HepG2 (cell line): ENCODE measurements at regions not wholly inside any gene's neighbourhood (a gene's known extent, or its start where the extent isn't known, plus 50 kb on each side); places are given as distances from the start of the nearest gene placed in this dataset.

Experiments used
- ATAC-seq: fragments of 200-7000 bp; cut with Tn5 transposase; 3 replicates; pipeline ENCODE4 v1.9.1; 2020; ENCODE audit warnings: mild to moderate bottlenecking, moderate library complexity
- BruUV-seq: library from RNA; stranded (reverse); fragments of 400-500 nt; replicated peaks from 2 replicates; lab custom pipeline; 2021; lab: Mats Ljungman, UMichigan
- CTCF ChIA-PET: fragments of 300-600 bp; formaldehyde crosslinking; extraction: SDS; loops from one replicate; lab custom pipeline; 2021; ENCODE audit warnings: low total read pairs, inconsistent platforms, low intra/inter-chr PET ratio; lab: Yijun Ruan, JAX
- POLR2A ChIA-PET: fragments of 350-600 bp; sonication (Branson Sonifier 250); formaldehyde crosslinking; loops from one replicate; lab custom pipeline; 2020; ENCODE audit warnings: antibody characterized with exemption, inconsistent platforms; lab: Yijun Ruan, JAX
- DNase-seq: peaks from one replicate; pipeline ENCODE4 v3.0.0-alpha.2; 2015; ENCODE audit warnings: low spot score
- FAIRE-seq: peaks from 3 replicates; lab custom pipeline; 2011; peaks lifted over from hg19 to GRCh38; lab: Jason Lieb, UNC
- H2AFZ ChIP-seq: one replicate; pipeline ENCODE4 v1.6.1; 2011; ENCODE audit warnings: low read length, inconsistent platforms
- H3K27ac ChIP-seq: fragments of 300-600 bp; 3 replicates; pipeline ENCODE4 v1.8.0; 2011; ENCODE audit warnings: mixed run types, mild to moderate bottlenecking, mixed read lengths, low read length, inconsistent platforms; ENCODE audit not compliant: insufficient read depth; ENCODE audit errors: extremely low read length
- H3K27me3 ChIP-seq, 2 experiments: fragments of 200-600 bp in 1 of 2; 2 replicates in 1 of 2; 3 replicates in 1 of 2; pipeline versions ENCODE4 v1.6.0 to v1.8.0; 2011; ENCODE audit warnings: low read length in 2 of 2, mild to moderate bottlenecking in 2 of 2, moderate library complexity in 2 of 2, inconsistent platforms in 1 of 2; ENCODE audit not compliant: insufficient read depth in 2 of 2, control insufficient read depth in 1 of 2
- H3K36me3 ChIP-seq, 2 experiments: fragments of 200-600 bp in 1 of 2; replicated peaks in 1 of 2; 2 replicates in 1 of 2; 3 replicates in 1 of 2; pipeline versions ENCODE4 v1.5.1 to v1.8.0; 2011; ENCODE audit warnings: low read length in 2 of 2, inconsistent platforms in 1 of 2; ENCODE audit not compliant: insufficient read depth in 2 of 2, control insufficient read depth in 1 of 2
- H3K4me1 ChIP-seq: 2 replicates; pipeline ENCODE4 v1.5.1; 2012; ENCODE audit warnings: low read length, inconsistent platforms; ENCODE audit not compliant: insufficient read depth
- H3K4me2 ChIP-seq: 2 replicates; pipeline ENCODE4 v1.6.0; 2011; ENCODE audit warnings: low read depth, low read length, inconsistent platforms
- H3K4me3 ChIP-seq, 3 experiments: fragments of 200-600 bp in 1 of 3; sonication (generic), shearing (Covaris generic) in 1 of 3; replicated peaks in 1 of 3; 2 replicates each; pipeline ENCODE4 v1.5.1; 2011 to 2016; ENCODE audit warnings: low read length in 3 of 3, inconsistent platforms in 2 of 3, low read depth in 2 of 3, mild to moderate bottlenecking in 2 of 3, control low read depth in 1 of 3, mixed read lengths in 1 of 3; ENCODE audit not compliant: insufficient read depth in 1 of 3
- H3K79me2 ChIP-seq: one replicate; pipeline ENCODE4 v1.6.1; 2011; ENCODE audit warnings: low read length, inconsistent platforms; ENCODE audit not compliant: insufficient read depth
- H3K9ac ChIP-seq: 2 replicates; pipeline ENCODE4 v1.6.0; 2011; ENCODE audit warnings: mild to moderate bottlenecking, low read depth, low read length, inconsistent platforms; ENCODE audit not compliant: insufficient read depth
- H3K9me3 ChIP-seq: 2 replicates; pipeline ENCODE4 v1.5.1; 2012; ENCODE audit warnings: mild to moderate bottlenecking, low read length
- H4K20me1 ChIP-seq: 2 replicates; pipeline ENCODE4 v1.6.0; 2011; ENCODE audit warnings: inconsistent platforms, mild to moderate bottlenecking, low read length, moderate library complexity; ENCODE audit not compliant: insufficient read depth
- FOXJ3 ChIP-seq: sonication (generic); formaldehyde crosslinking; IDR thresholded peaks from 2 replicates; pipeline ENCODE4 v1.4.0; 2020; ENCODE audit warnings: missing genetic modification reagents, mild to moderate bottlenecking, borderline replicate concordance
- GATAD2A ChIP-seq: IDR thresholded peaks from 2 replicates; pipeline ENCODE4 v1.6.1; 2016
- IRX3 ChIP-seq: sonication (generic); formaldehyde crosslinking; IDR thresholded peaks from 2 replicates; pipeline ENCODE4 v1.8.1; 2023; ENCODE audit warnings: mild to moderate bottlenecking, low read depth, missing genetic modification reagents, borderline replicate concordance
- ZNF24 ChIP-seq: fragments of 450-650 bp; IDR thresholded peaks from 2 replicates; pipeline ENCODE4 v1.6.1; 2017; ENCODE audit warnings: antibody characterized with exemption, mild to moderate bottlenecking
- ZNF446 ChIP-seq: sonication (generic); formaldehyde crosslinking; IDR thresholded peaks from 2 replicates; pipeline ENCODE4 v1.5.0; 2020; ENCODE audit warnings: mild to moderate bottlenecking, missing genetic modification reagents
- ZNF598 ChIP-seq: sonication (generic); formaldehyde crosslinking; IDR thresholded peaks from 2 replicates; pipeline ENCODE4 v1.5.1; 2020; ENCODE audit warnings: mild to moderate bottlenecking, missing genetic modification reagents, borderline replicate concordance
- ZNF772 ChIP-seq: sonication (generic); formaldehyde crosslinking; IDR thresholded peaks from 2 replicates; pipeline ENCODE4 v1.5.0; 2020; ENCODE audit warnings: mild to moderate bottlenecking, missing genetic modification reagents
- ZNF850 ChIP-seq: sonication (generic); formaldehyde crosslinking; conservative IDR thresholded peaks from 2 replicates; pipeline ENCODE4 v1.9.0; 2021; ENCODE audit warnings: mild to moderate bottlenecking, missing genetic modification reagents
- WGBS: methylation state at CpG from one replicate; pipeline ENCODE4 v1.1.6; 2017; ENCODE audit warnings: low lambda C conversion rate; 5-methylcytosine and 5-hydroxymethylcytosine counted together
- in situ Hi-C: cut with HindIII; loops from 2 replicates; pipeline ENCODE4 v1.10.0; 2017; ENCODE audit warnings: low pct_unique_long_range_greater_than_20kb; ENCODE audit not compliant: extremely low pct_ligation_motif_present
- intact Hi-C: fragments of 100-400 bp; cut with micrococcal nuclease; formaldehyde crosslinking; loops from one replicate; pipeline ENCODE4 v1.10.0; 2022; ENCODE audit not compliant: unreplicated experiment
- TF ChIP-seq, protein P1 (sequence below): IDR thresholded peaks from 2 replicates; pipeline ENCODE4 v1.6.1; 2016; ENCODE audit warnings: missing genetic modification reagents, missing compliant biosample characterization
- TF ChIP-seq, protein P2 (sequence below): sonication (generic); formaldehyde crosslinking; IDR thresholded peaks from 2 replicates; pipeline ENCODE4 v1.4.0; 2020; ENCODE audit warnings: missing genetic modification reagents
- TF ChIP-seq, protein P3 (sequence below): sonication (generic); formaldehyde crosslinking; IDR thresholded peaks from 2 replicates; pipeline ENCODE4 v1.4.0; 2020; ENCODE audit warnings: missing genetic modification reagents, mild to moderate bottlenecking, borderline replicate concordance
- TF ChIP-seq, protein P4 (sequence below): fragments of 450-650 bp; IDR thresholded peaks from 2 replicates; pipeline ENCODE4 v1.6.1; 2017
- TF ChIP-seq, protein P5 (sequence below): sonication (generic); formaldehyde crosslinking; conservative IDR thresholded peaks from 2 replicates; pipeline ENCODE4 v1.4.0; 2020; ENCODE audit warnings: missing genetic modification reagents

DNA sequence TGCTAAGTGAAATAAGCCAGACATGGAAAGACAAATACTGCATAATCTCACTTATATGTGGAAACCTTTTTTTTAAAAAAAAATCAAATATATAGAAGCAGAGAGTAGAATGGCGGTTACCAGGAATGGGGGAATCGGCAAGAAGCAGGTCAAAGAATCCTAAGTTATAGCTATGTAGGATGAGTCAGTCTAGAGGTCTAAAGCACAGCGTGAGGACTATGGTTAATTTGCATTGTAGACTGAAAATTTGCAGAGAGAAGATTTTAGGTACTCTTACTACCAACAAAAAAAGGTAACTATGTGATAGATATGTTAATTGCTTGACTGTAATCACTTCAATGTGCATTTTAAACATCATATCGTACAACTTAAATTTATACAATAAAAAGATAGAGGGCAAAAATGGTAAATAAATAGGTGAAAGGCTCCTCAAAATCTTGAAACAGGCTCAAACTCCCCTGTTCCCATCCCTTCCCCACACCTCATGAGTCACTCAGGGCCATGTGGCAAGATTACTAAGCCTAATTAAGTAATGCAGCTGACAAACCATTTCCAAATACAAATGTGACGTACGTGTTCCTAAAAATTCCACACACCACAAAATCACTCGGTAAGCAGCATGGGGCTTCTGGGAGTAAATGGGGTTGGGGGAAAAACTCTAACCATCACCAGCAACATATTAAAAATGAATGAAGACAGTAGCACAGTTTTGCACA lies 159.0 kb downstream of the USP12 start:
- 41% methylated on average over 7 of the region's 7 CpGs for WGBS
- Histone ChIP-seq H3K9ac (no peak overlapping the region), H3K4me3 (no peak overlapping the region), H3K27me3 (peaks cover 0 to 10% of the 10 kb centered on the region in 2 experiments; a peak in 1 of 5 replicates), H3K36me3 (no peaks in the 10 kb centered on the region), H3K4me2 (no peak overlapping the region), H4K20me1 (no peaks in the 10 kb centered on the region), H3K4me1 (peaks cover 9% of the 10 kb centered on the region), H3K9me3 (no peaks in the 10 kb centered on the region), H2AFZ (no peak overlapping the region), H3K79me2 (no peaks in the 10 kb centered on the region), H3K27ac (no peak overlapping the region)
- ChIA-PET CTCF (no interaction called here), POLR2A (no interaction called here)
- ATAC-seq (no peak), DNase-seq (no peak), FAIRE-seq (no peak)
- no TSS peak for BruUV-seq
- in situ Hi-C loops (no loop called here), intact Hi-C loops (no loop called here)
- TF ChIP-seq, protein P1, sequence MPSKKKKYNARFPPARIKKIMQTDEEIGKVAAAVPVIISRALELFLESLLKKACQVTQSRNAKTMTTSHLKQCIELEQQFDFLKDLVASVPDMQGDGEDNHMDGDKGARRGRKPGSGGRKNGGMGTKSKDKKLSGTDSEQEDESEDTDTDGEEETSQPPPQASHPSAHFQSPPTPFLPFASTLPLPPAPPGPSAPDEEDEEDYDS (CRISPR knock-in tag), result no peak
- TF ChIP-seq, protein P2, sequence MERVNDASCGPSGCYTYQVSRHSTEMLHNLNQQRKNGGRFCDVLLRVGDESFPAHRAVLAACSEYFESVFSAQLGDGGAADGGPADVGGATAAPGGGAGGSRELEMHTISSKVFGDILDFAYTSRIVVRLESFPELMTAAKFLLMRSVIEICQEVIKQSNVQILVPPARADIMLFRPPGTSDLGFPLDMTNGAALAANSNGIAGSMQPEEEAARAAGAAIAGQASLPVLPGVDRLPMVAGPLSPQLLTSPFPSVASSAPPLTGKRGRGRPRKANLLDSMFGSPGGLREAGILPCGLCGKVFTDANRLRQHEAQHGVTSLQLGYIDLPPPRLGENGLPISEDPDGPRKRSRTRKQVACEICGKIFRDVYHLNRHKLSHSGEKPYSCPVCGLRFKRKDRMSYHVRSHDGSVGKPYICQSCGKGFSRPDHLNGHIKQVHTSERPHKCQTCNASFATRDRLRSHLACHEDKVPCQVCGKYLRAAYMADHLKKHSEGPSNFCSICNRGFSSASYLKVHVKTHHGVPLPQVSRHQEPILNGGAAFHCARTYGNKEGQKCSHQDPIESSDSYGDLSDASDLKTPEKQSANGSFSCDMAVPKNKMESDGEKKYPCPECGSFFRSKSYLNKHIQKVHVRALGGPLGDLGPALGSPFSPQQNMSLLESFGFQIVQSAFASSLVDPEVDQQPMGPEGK (CRISPR knock-in tag), result no peak
- TF ChIP-seq, protein P3, sequence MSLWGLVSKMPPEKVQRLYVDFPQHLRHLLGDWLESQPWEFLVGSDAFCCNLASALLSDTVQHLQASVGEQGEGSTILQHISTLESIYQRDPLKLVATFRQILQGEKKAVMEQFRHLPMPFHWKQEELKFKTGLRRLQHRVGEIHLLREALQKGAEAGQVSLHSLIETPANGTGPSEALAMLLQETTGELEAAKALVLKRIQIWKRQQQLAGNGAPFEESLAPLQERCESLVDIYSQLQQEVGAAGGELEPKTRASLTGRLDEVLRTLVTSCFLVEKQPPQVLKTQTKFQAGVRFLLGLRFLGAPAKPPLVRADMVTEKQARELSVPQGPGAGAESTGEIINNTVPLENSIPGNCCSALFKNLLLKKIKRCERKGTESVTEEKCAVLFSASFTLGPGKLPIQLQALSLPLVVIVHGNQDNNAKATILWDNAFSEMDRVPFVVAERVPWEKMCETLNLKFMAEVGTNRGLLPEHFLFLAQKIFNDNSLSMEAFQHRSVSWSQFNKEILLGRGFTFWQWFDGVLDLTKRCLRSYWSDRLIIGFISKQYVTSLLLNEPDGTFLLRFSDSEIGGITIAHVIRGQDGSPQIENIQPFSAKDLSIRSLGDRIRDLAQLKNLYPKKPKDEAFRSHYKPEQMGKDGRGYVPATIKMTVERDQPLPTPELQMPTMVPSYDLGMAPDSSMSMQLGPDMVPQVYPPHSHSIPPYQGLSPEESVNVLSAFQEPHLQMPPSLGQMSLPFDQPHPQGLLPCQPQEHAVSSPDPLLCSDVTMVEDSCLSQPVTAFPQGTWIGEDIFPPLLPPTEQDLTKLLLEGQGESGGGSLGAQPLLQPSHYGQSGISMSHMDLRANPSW (CRISPR knock-in tag), result no peak
- no peak for TF ChIP-seq ZNF24
- TF ChIP-seq ZNF598 (CRISPR knock-in tag), result no peak
- TF ChIP-seq ZNF772 (CRISPR knock-in tag), result no peak
- TF ChIP-seq, protein P4, sequence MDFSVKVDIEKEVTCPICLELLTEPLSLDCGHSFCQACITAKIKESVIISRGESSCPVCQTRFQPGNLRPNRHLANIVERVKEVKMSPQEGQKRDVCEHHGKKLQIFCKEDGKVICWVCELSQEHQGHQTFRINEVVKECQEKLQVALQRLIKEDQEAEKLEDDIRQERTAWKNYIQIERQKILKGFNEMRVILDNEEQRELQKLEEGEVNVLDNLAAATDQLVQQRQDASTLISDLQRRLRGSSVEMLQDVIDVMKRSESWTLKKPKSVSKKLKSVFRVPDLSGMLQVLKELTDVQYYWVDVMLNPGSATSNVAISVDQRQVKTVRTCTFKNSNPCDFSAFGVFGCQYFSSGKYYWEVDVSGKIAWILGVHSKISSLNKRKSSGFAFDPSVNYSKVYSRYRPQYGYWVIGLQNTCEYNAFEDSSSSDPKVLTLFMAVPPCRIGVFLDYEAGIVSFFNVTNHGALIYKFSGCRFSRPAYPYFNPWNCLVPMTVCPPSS, result no peak
- TF ChIP-seq, protein P5, sequence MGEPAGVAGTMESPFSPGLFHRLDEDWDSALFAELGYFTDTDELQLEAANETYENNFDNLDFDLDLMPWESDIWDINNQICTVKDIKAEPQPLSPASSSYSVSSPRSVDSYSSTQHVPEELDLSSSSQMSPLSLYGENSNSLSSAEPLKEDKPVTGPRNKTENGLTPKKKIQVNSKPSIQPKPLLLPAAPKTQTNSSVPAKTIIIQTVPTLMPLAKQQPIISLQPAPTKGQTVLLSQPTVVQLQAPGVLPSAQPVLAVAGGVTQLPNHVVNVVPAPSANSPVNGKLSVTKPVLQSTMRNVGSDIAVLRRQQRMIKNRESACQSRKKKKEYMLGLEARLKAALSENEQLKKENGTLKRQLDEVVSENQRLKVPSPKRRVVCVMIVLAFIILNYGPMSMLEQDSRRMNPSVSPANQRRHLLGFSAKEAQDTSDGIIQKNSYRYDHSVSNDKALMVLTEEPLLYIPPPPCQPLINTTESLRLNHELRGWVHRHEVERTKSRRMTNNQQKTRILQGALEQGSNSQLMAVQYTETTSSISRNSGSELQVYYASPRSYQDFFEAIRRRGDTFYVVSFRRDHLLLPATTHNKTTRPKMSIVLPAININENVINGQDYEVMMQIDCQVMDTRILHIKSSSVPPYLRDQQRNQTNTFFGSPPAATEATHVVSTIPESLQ (CRISPR knock-in tag), result no peak
- no peak for TF ChIP-seq FOXJ3
- no peak for TF ChIP-seq ZNF446 (CRISPR knock-in tag)
- TF ChIP-seq GATAD2A (CRISPR knock-in tag), result no peak
- TF ChIP-seq IRX3 (CRISPR knock-in tag), result no peak
- TF ChIP-seq ZNF850 (CRISPR knock-in tag), result no peak
